ENCODE measurements at regions not wholly inside any gene's neighbourhood (a gene's known extent, or its start where the extent isn't known, plus 50 kb on each side); places are given as distances from the start of the nearest gene placed in this dataset.

DNA sequence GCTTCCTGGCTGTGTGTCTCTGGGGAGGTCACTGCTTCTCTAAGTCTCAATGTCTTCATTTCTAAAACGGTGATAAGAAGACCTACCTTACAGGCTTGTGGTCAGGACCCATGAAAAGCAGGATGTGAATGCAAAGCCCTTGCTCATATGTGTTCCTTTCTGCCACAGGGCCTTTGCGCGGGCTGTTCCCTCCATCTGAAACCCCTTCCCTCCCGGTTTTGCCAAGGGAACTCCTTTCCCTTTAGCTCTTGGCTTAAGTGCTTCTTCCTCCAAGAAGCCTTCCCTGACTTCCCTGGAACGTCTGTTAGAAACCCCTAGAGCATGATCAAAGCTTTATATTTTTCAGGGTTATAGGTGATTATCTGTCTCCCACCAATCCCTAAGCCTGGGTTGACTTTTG lies 147.2 kb upstream of the PTPN1 start:
- TF ChIP-seq, protein P1, sequence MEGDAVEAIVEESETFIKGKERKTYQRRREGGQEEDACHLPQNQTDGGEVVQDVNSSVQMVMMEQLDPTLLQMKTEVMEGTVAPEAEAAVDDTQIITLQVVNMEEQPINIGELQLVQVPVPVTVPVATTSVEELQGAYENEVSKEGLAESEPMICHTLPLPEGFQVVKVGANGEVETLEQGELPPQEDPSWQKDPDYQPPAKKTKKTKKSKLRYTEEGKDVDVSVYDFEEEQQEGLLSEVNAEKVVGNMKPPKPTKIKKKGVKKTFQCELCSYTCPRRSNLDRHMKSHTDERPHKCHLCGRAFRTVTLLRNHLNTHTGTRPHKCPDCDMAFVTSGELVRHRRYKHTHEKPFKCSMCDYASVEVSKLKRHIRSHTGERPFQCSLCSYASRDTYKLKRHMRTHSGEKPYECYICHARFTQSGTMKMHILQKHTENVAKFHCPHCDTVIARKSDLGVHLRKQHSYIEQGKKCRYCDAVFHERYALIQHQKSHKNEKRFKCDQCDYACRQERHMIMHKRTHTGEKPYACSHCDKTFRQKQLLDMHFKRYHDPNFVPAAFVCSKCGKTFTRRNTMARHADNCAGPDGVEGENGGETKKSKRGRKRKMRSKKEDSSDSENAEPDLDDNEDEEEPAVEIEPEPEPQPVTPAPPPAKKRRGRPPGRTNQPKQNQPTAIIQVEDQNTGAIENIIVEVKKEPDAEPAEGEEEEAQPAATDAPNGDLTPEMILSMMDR (IDR thresholded peaks at IDR 0.05; ENCODE audit: low read depth, low read length), result no peak
- no peak for DNase-seq (ENCODE audit: extremely low read depth, low read depth)

DNA sequence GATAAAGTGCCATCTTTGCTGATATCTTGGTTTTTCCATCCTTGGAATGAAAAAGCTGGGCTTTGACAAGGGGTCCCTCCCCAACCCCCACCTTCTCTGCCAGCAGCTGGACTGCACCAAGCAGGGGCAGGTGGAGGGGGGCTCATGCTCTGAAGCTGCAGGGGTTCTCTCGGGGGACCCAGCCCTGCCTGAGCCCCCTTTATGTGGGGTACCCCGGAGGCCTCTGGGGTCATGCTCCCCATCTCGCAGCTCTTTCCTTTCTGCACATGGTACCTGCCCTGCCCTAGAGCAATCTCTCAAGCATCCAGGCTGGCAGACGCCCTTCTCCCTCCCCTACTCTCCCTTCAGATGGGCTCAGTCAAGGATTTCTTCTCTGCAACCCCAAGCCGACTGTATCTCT lies 146.7 kb upstream of the PTPN1 start:
- TF ChIP-seq, protein P1 (IDR thresholded peaks at IDR 0.05; ENCODE audit: low read depth, low read length), result no peak
- DNase-seq (ENCODE audit: extremely low read depth, low read depth), result no peak

DNA sequence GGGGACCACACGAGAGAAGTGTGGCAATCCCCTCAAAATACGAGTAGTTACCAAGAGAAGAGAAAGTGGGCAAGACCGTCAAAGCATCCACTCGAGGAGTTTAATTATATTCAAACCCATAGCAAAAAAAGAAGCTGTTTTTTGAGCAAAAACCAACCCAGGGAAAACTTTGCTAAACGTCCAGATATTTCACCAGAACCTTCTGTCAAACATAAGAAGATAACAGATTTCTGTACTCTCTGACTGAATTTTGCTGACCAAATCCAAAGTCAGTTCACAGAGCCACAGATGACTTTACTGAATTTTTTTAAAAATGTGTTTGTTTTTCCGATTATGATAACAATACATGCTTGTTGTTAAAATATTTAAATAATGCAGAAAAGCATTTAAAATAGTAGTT lies 145.6 kb upstream of the PTPN1 start:
- DNase-seq (ENCODE audit: extremely low read depth, low read depth), result no peak
- TF ChIP-seq, protein P1 (IDR thresholded peaks at IDR 0.05; ENCODE audit: low read depth, low read length), result no peak

DNA sequence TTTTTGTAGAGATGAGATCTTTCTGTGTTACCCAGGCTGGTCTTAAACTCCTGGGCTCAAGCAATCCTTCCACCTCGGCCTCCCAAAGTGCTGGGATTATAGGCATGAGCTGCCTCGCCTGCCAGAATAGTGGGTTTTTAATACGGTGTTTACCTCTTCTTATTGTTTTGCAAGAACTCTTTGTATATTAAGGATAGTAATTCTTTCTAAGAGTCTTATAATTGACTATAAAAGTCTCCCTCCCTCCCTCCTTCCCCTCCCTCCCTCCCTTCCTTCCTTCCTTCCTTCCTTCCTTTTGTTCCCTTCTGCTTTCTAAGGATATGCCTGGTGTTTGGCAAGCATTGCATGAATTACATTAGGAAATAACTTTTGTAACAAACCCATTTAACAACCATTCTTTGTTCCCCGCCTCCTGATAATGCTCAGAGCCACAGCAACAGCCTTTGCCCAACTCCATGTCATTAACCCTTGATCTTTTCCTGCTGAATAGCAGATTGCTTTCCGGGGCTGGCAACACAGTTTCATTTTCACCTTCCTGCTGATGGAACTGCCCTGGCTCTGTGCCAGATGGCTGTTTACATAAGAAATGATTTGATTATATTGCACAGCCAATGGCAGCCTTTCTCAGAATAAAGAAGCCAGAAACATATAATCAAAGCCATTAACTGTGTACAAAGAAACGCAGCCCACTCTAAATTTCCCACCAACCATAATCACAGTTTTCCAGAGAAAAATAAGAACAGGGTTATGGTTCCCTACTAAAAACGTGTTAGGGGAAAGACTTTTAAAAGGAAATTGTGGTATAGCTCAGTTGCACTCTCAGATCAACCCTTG lies 143.7 kb upstream of the PTPN1 start:
- TF ChIP-seq, protein P1 (IDR thresholded peaks at IDR 0.05; ENCODE audit: low read depth, low read length), result no peak
- peak; percentile 50 for DNase-seq (ENCODE audit: extremely low read depth, low read depth)

DNA sequence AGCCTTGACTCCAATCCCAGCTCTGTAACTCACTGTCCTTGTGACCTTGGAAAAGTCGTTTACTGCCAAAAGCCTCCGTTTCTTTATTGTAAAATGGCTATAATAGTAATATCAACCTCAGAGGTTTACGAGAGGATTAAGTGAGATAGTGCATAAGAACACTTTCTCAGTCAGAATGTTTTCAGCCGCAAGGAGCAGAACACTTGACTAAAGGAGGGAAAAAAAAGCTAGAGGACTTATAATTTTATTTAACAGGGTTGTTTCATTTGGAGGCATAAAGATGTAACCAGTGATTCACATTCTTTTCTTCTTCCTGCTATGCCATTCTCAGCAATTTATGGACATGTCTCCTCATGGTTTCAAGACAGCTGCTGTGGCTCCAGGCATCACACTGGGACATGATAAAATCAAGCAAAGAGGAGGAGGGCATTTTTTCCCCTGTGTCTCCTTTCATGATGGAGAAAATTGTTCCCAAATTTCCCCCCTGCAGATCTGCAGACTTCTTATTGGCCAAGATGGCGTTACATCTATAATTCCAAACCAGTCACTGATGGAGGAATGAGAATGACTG lies 143.0 kb upstream of the PTPN1 start:
- no peak for DNase-seq (ENCODE audit: extremely low read depth, low read depth)
- TF ChIP-seq, protein P1 (IDR thresholded peaks at IDR 0.05; ENCODE audit: low read depth, low read length), result no peak

DNA sequence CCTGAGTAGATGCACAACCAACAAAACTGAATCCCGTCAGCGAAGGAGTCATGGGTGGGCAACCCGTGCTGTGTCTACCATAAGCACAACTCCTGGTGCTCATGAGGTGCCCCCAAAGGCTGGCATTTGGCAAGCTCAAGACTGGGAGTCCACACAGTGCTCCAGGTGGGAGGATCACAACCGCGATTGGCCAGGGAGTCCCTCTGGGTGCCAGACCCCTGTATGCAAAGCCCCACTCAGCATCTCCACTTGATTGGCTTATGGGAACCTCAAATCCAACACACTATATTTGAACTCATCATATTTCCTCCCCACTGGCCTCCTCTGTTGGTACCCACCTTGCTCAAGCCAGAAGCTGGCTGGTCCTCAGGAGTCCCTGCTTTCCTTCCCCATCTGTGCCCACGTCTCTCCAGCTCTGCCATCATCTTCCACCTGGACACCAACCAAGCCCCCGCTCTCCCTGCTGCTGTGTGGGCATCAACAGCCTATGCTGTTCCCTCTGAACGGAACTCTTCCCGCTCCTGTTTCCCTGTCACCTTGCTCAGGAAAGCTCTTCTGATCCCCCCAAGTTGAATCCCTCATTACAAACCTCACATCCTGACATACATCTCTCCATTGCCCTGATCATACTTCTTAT lies 142.3 kb upstream of the PTPN1 start:
- TF ChIP-seq, protein P1 (IDR thresholded peaks at IDR 0.05; ENCODE audit: low read depth, low read length), result no peak
- no peak for DNase-seq (ENCODE audit: extremely low read depth, low read depth)

DNA sequence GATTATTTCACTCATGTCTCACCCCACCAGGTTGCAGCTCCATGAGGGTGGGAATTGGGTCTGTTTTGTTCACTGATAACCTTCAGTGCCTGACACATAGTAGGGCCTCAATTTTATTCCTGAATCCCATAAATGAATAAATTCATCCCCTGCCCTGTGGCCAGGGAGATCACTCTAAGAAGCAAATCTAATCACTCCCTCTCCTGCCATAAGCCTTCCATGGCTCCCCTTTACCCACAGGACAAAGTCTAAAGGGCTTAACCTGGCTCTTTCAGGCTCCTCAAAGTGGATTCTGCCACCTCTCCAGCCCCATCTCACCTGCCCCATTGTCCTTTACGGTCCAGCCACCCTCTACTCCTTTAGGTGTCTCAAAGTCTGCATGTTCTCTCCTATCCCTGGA lies 141.8 kb upstream of the PTPN1 start:
- DNase-seq (ENCODE audit: extremely low read depth, low read depth), result no peak

More for the DNA sequence above, 141.8 kb upstream of the PTPN1 start:
- TF ChIP-seq, protein P1 (IDR thresholded peaks at IDR 0.05; ENCODE audit: low read depth, low read length), result no peak
